Hematopoietic multipotent progenitor cell treated with erythropoietin and hydrocortisone succinate and interleukin-3 and kit ligand, for 6 days (in vitro differentiated cells): ENCODE measurements at regions not wholly inside any gene's neighbourhood (a gene's known extent, or its start where the extent isn't known, plus 50 kb on each side); places are given as distances from the start of the nearest gene placed in this dataset.
"Not testable (repeated sequence)": the region's sequence is repeated elsewhere in the genome, so short reads cannot be mapped to it uniquely, and the experiment has no call there.

Source experiments
- DNase-seq: peaks from one replicate; pipeline ENCODE4 v3.0.0-alpha.2; 2015

GRCh38 chr10:121309164-121309563 is 289.1 kb downstream of the FGFR2 start:
- no peak for DNase-seq

- DNase-seq, result no peak
These were observed 288.0 kb downstream of the FGFR2 start for GRCh38 chr10:121310151-121310711.

DNA sequence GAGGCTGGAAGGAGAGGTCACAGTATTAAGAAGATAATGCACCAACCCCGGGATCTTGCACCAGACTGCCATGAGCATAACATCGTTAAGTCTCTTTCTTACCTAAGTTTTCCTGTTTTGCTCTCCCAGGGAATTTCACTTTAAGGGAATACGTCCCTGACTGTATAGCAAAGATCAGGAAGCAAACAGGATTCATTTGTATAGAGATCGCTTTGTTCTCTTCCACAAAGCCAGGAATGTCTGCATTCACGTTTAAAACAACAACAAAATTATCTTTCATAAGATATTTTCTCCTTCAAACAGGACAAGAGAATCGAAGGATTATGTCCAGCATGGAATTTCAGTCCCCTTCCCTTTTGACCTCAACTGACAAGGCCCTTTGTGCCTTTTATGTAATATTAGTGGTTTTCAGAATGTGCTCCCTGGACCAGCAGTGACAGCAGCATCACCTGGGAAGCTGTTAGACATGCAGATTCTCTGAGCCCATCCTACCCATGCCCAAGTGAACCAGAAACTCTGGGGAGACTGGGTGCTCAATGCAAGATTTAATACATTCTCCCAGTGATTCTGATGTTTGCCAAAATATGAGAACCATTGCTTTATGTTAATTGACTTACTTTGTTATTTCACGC is 286.3 kb downstream of the FGFR2 start:
- no peak for DNase-seq

- no peak for DNase-seq
These were observed 285.7 kb downstream of the FGFR2 start for GRCh38 chr10:121312587-121312986.

DNA sequence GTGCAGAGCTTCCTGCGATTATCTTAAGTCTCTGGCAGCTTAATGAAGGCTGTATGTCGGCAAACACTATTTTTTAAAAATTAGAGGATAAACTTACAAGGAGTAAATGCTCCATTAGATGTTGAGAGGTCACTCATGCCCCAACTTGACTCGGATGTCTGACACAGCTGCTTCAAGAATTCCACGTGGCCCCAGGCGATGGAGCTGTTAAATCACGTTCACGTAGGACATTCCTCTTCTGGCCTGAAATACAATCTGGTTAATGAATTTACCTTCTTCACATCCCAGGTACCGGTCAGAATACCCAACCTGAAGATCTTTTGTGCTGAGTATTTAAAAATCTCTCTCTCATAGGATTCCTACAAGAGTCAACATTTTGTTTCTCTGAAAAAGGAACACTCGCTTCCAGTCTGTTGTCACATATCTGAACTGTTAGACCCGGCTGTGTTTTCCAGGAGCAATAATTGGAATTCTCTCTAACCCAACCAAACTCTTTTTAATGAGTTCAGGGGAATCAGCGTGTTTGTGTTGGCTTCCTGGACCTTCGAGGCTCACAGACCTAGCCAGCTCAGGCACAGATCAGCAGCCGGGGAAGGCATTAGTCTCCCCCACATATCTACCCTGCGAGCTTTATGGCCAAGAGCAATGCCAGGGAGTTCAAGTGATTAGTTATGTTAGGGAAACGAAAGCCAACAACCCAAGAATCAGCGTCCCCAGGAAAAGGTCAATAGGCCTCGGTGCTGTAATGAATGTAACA is 284.9 kb downstream of the FGFR2 start:
- DNase-seq, result no peak

- no peak for DNase-seq
These were observed 281.8 kb downstream of the FGFR2 start for GRCh38 chr10:121316432-121316831.

GRCh38 chr10:121317374-121317773 is 280.9 kb downstream of the FGFR2 start:
- no peak for DNase-seq

GRCh38 chr10:121322046-121322445 is 276.2 kb downstream of the FGFR2 start:
- DNase-seq, result no peak

GRCh38 chr10:121322776-121323175 is 275.5 kb downstream of the FGFR2 start:
- DNase-seq, result no peak

DNA sequence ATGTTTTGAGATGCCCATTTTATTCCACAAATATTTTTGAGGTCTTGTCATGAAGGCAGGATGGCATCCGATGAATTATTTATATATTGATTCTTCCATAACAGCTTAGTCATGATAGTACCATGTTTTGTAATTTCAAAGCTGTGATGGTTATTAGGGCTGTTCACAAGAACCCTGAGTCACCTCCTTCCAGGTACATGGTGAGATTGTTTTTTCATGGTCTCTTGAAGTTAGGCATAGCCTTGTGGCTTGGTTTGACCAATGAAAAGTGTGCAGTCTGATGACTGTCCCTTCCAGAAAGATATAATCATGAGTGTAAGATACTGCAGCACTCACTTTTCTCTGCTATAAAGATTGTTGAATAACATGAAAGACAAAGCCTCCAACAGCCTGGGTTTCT is 274.8 kb downstream of the FGFR2 start:
- DNase-seq, result no peak

DNA sequence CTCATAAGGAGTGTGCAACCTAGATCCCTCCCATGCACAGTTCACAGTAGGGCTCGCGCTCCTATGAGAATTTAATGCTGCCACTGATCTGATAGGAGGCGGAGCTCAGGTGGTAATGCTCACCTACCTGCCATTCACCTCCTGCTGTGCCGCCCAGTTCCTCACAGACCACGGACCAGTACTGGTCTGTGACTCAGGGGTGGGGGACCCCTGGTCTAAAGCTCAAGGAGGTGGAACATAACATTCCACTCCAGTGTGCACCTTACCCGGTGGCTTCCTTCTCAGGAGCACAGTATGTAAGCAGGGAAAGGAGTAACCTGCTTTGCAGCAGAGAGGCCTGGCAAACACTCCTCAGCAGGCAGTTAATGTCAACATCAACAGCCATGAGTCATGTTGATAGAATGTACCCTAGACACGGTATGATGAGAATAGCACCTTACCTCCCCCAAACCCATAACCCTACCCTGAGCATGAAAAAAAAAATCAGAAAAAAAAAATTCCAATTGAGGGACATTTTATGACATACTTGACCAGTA is 273.5 kb downstream of the FGFR2 start:
- DNase-seq, result no peak

- no peak for DNase-seq
These were observed 272.6 kb downstream of the FGFR2 start for GRCh38 chr10:121325490-121326231.

GRCh38 chr10:121326905-121327304 is 271.3 kb downstream of the FGFR2 start:
- DNase-seq, result no peak

GRCh38 chr10:121327727-121328126 is 270.5 kb downstream of the FGFR2 start:
- DNase-seq, result no peak

DNA sequence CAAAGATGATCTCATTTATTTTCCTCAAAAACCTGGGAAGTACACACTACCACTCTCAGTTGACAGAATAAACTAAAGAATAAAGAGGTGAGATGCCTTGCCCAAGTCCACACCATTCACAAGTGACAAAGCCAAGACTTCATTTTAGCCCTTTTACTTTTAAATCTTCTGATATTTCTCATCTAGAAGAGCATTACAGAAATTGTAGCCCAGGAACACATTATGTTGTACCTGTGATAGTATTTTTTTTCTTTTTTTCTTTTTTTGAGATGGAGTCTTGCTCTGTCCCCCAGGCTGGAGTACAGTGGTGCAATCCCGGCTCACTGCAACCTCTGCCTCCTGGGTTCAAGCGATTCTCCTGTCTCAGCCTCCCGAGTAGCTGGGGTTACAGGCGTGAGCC is 268.6 kb downstream of the FGFR2 start:
- DNase-seq, result not testable (repeated sequence)

GRCh38 chr10:121330563-121330962 is 267.7 kb downstream of the FGFR2 start:
- no peak for DNase-seq

GRCh38 chr10:121332353-121332752 is 265.9 kb downstream of the FGFR2 start:
- no peak for DNase-seq

- DNase-seq, result no peak
These were observed 265.1 kb downstream of the FGFR2 start for GRCh38 chr10:121332829-121333765.

DNA sequence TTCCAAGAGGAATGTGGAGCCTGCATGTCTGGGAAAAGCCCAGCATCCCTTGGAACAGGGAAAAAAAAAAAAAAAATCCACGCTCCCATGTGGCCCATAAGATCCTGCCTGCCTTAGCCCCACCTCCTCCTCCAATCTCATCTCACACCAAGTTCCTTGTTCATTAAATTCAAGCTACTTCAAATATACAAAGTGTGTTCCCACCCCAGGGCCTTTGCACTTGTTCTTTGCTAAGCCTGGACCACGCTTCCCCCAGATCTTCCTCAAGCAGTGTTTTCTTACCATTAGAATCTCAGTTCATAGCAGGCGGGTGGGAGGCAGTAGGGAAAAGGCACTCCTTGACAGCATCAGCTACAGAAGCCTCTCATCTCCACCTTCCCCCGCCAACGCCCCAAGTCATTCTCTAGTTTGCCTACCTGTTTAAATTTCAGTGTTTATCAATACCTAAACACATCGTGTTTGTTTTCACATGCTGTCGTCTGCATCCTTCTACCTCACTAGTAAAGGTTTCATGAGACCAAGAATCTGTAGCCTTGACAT is 262.8 kb downstream of the FGFR2 start:
- no peak for DNase-seq

DNA sequence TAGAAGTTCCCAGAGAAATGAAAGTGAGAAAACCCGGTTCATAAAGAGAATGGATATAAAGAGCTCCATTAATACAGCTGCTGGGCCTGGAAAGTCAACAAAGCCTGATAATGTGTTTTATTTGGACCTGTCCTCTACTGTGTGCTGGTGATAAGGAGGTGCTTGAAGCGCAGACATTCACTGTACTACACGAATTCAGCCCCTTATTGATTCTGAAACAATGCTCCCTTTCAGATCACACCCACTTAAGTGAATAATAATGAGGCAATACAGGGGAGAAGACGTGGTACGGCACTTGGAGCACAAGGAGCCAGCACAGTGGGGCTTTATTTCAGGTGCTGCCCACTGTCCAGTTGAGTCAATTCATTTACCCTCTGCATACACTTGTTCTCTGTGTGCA is 260.8 kb downstream of the FGFR2 start:
- DNase-seq, result no peak

DNA sequence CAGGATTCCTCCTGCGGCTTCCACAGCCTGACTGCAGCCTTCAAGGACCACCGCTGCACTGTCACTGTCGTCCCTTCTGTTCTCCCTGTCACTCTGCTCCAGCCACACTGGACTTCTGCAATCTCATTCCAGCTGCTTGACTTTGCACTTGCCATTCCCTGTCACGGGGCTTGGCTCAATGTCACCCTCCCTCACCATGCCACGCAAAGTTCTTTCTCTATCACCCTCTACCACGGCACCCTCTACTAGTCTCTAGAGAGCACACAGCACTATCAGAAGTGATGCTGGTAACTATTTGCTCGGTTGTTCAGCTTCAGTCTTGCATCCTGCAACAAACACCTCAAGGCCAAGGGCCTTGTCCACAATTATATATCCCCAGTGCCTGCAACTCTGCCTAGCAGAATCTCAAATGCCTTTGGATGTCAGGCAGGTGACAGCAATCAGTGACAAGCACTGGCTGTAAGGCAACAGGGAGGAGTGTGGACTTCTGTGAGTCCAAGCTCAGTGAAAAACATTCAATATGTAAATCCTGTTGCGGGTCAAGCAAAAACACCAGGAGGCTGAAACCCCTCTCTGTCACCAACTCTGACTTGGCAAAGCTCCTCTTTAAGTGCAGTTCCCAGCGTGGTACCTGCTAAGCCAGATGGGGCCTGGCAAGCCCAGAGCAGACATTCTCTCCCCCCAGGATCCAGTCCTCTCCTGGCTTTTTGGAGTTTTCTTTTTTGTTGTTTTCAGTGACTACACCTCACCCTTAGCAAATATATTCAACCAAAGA is 259.9 kb downstream of the FGFR2 start:
- DNase-seq, result no peak
